Neutrophil (primary cell): ENCODE measurements at regions not wholly inside any gene's neighbourhood (a gene's known extent, or its start where the extent isn't known, plus 50 kb on each side); places are given as distances from the start of the nearest gene placed in this dataset.

Experiments
- H3K27ac ChIP-seq: fragments of 200-600 bp; sonication (generic); 2 replicates; pipeline ENCODE4 v1.5.1; 2016; ENCODE audit warnings: mild to moderate bottlenecking, moderate library complexity
- H3K27me3 ChIP-seq: fragments of 200-600 bp; sonication (generic); 2 replicates; pipeline ENCODE4 v1.6.0; 2016; ENCODE audit warnings: mild to moderate bottlenecking
- H3K36me3 ChIP-seq: fragments of 200-600 bp; sonication (generic); 2 replicates; pipeline ENCODE4 v1.5.1; 2017
- H3K4me1 ChIP-seq, 2 experiments: fragments of 200-600 bp in 1 of 2; sonication (generic) in 1 of 2; 1 replicate in 1 of 2; 2 replicates in 1 of 2; pipeline versions ENCODE4 v1.5.1 to v1.6.1; 2013 to 2016; ENCODE audit warnings: low read depth in 1 of 2, low read length in 1 of 2, mild to moderate bottlenecking in 1 of 2, moderate library complexity in 1 of 2; ENCODE audit not compliant: control insufficient read depth in 1 of 2, insufficient read depth in 1 of 2
- H3K4me3 ChIP-seq, 2 experiments: fragments of 200-600 bp in 1 of 2; sonication (generic) in 1 of 2; 1 replicate in 1 of 2; 2 replicates in 1 of 2; pipeline ENCODE4 v1.5.1; 2013 to 2016; ENCODE audit warnings: low read depth in 1 of 2, low read length in 1 of 2, mild to moderate bottlenecking in 1 of 2, moderate library complexity in 1 of 2
- H3K9me3 ChIP-seq: fragments of 200-600 bp; sonication (generic); 2 replicates; pipeline ENCODE4 v1.5.1; 2016
- CTCF ChIP-seq: fragments of 200-600 bp; sonication (generic); IDR thresholded peaks from 2 replicates; pipeline ENCODE4 v1.5.1; 2016; ENCODE audit warnings: antibody characterized with exemption

DNA sequence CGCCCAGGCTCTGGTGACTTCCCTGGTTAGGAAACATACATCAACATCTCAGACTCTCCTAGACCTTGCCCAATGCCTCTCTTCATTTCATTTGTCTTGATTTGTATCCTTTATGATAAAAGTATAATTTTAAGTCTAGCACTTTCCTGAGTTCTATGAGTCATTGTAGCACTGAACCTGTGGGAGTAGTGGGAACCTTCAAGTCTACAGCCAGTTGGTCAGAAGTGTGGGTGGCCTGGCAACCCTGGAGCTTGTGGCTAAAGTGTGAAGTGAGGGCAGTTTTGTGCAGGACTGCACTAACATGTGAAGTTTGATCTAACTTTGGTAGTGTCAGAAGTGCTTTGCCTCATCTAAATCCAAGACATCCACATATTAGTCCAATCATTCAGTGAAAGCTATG lies 259.3 kb upstream of the IGFBP7 start:
- no peak for TF ChIP-seq CTCF

DNA sequence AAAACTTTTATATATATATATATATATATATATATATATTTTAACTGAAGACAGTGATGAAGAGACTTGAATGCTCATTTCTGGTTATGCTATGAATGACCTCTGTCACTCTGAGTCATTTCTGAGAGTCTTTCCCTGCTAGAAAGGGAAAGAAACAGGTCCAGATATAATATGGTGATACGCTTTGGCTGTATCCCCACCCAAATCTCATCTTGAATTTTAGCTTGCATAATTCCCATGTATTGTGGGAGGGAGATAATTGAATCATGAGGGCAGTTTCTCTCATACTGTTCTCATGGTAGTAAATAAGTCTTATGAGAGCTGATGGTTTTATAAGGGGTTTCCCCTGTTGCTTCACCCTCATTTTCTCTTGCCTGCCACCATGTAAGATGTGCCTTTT lies 254.1 kb upstream of the IGFBP7 start:
- H3K36me3 ChIP-seq: no peaks in the 10 kb centered on the region
- no peaks in the 10 kb centered on the region for H3K4me1 ChIP-seq
- no peak overlapping the region for H3K27ac ChIP-seq
- no peaks in the 10 kb centered on the region for H3K27me3 ChIP-seq
- H3K9me3 ChIP-seq: no peaks in the 10 kb centered on the region
- no peak for TF ChIP-seq CTCF
- no peak overlapping the region for H3K4me3 ChIP-seq

More for the DNA sequence above, 259.3 kb upstream of the IGFBP7 start:
- Histone ChIP-seq H3K4me1 (no peaks in the 10 kb centered on the region), H3K36me3 (no peaks in the 10 kb centered on the region), H3K9me3 (no peaks in the 10 kb centered on the region), H3K27me3 (no peaks in the 10 kb centered on the region), H3K27ac (no peak overlapping the region), H3K4me3 (no peak overlapping the region)

DNA sequence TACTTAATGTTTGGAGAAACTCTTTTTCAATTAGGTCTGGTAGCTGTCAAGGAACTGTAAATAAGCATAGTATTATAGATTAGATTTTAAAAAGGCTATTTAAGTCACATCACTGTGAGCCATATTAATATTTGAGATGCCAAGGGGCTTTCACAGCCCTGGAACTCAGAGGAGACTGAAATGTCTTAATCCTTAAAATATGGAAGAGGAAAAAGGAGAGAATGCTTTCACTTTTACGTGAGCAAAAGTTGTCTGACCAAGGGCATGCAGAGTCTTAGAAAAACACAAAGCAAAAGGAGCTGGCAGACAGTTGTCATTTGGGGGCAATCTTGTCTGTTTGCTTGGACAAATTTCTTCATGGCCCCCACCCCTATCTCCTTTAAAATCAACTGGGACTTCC lies 253.2 kb upstream of the IGFBP7 start:
- TF ChIP-seq CTCF: no peak
- Histone ChIP-seq H3K9me3 (no peaks in the 10 kb centered on the region), H3K36me3 (no peaks in the 10 kb centered on the region), H3K4me1 (no peaks in the 10 kb centered on the region), H3K27me3 (no peaks in the 10 kb centered on the region), H3K4me3 (no peak overlapping the region), H3K27ac (no peak overlapping the region)

GRCh38 chr4:57360681-57361080 lies 250.5 kb upstream of the IGFBP7 start:
- Histone ChIP-seq H3K9me3 (no peaks in the 10 kb centered on the region), H3K36me3 (no peaks in the 10 kb centered on the region), H3K4me1 (no peaks in the 10 kb centered on the region), H3K27me3 (no peaks in the 10 kb centered on the region), H3K27ac (no peak overlapping the region), H3K4me3 (no peak overlapping the region)
- TF ChIP-seq CTCF: no peak

DNA sequence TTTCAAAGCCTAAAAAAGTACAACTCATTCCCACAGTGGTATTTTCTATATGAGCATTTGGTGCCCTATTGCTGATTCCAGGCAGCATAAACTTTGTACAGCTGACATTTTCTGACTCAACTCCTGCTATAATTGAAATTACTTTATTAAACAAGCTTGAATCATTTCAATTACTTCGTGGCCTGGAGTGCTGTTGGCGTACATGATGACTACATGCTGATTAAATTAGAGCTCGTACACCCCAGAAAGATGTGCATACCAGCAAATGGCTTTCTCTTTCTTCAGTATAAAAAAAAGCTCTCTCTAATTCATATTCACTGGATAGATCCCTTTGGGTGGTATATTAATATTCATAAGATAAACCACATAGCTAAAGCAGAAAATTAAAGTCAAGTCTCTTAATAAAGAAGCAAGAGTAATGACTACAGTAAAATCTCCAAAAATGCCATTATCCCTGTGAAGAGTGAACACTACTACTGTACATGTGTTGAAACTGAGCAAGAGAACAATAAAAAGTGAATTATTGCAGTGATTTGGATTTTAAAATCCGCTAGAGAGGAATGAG lies 245.0 kb upstream of the IGFBP7 start:
- H3K4me3 ChIP-seq: no peak overlapping the region
- no peak overlapping the region for H3K27ac ChIP-seq
- H3K27me3 ChIP-seq: no peaks in the 10 kb centered on the region
- H3K4me1 ChIP-seq: no peaks in the 10 kb centered on the region
- no peak for TF ChIP-seq CTCF
- H3K36me3 ChIP-seq: no peaks in the 10 kb centered on the region
- no peaks in the 10 kb centered on the region for H3K9me3 ChIP-seq

- no peak for TF ChIP-seq CTCF
- Histone ChIP-seq H3K4me1 (no peaks in the 10 kb centered on the region), H3K36me3 (no peaks in the 10 kb centered on the region), H3K9me3 (no peaks in the 10 kb centered on the region), H3K4me3 (no peak overlapping the region), H3K27ac (no peak overlapping the region), H3K27me3 (no peaks in the 10 kb centered on the region)
These were observed 241.5 kb upstream of the IGFBP7 start for GRCh38 chr4:57351731-57352130.
